Mesothelial cell of epicardium (in vitro differentiated cells): ENCODE measurements at regions not wholly inside any gene's neighbourhood (a gene's known extent, or its start where the extent isn't known, plus 50 kb on each side); places are given as distances from the start of the nearest gene placed in this dataset.

Experiments used
- DNase-seq, 2 experiments: peaks; one replicate each; pipeline ENCODE4 v3.0.0; 2021; ENCODE audit warnings: low spot score in 2 of 2; ENCODE audit not compliant: unreplicated experiment in 2 of 2
- H3K27ac Mint-ChIP-seq: 2 replicates; pipeline ENCODE4 v1.8.0; 2021; ENCODE audit warnings: mixed read lengths
- H3K27me3 Mint-ChIP-seq: 2 replicates; pipeline ENCODE4 v1.8.0; 2021; ENCODE audit warnings: low read depth, mixed read lengths
- H3K36me3 Mint-ChIP-seq: 2 replicates; pipeline ENCODE4 v1.8.0; 2021; ENCODE audit warnings: mixed read lengths
- H3K4me1 Mint-ChIP-seq: 2 replicates; pipeline ENCODE4 v1.8.0; 2021; ENCODE audit warnings: mixed read lengths
- H3K4me3 Mint-ChIP-seq: 2 replicates; pipeline ENCODE4 v1.8.0; 2021; ENCODE audit warnings: mild to moderate bottlenecking, moderate library complexity, mixed read lengths
- H3K9me3 Mint-ChIP-seq: 2 replicates; pipeline ENCODE4 v1.8.0; 2021; ENCODE audit warnings: mixed read lengths
- TF ChIP-seq, protein P1 (sequence below): fragments of 200-600 bp; sonication (generic); IDR thresholded peaks from one replicate; pipeline ENCODE4 v1.5.0; 2021; ENCODE audit warnings: antibody characterized with exemption; ENCODE audit not compliant: unreplicated experiment

DNA sequence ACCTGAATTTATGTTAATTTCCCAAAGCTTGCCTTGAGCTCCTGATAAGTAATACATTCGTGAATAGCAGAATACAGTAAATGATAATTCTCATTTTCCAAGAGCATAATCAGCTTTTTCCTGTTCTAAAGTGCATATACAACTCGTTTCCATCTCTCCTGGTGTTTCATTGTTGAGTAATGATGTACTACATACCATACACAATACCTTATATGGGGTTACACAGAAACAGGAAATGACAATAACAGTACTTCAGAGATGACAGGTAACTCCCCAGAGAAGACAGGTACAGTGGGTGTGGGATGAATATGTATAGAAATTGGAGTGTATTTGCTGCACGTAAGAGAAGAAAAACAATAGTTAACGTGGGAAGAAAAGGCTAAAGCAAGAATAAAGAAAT is 287.1 kb downstream of the TENT4A start:
- H3K4me1 Mint-ChIP-seq = no peaks in the 10 kb centered on the region
- H3K36me3 Mint-ChIP-seq = no peaks in the 10 kb centered on the region
- H3K27me3 Mint-ChIP-seq = no peaks in the 10 kb centered on the region
- H3K27ac Mint-ChIP-seq = no peak overlapping the region
- DNase-seq = no peak
- no peak overlapping the region for H3K4me3 Mint-ChIP-seq
- peaks cover 17% of the 10 kb centered on the region for H3K9me3 Mint-ChIP-seq
- TF ChIP-seq, protein P1, sequence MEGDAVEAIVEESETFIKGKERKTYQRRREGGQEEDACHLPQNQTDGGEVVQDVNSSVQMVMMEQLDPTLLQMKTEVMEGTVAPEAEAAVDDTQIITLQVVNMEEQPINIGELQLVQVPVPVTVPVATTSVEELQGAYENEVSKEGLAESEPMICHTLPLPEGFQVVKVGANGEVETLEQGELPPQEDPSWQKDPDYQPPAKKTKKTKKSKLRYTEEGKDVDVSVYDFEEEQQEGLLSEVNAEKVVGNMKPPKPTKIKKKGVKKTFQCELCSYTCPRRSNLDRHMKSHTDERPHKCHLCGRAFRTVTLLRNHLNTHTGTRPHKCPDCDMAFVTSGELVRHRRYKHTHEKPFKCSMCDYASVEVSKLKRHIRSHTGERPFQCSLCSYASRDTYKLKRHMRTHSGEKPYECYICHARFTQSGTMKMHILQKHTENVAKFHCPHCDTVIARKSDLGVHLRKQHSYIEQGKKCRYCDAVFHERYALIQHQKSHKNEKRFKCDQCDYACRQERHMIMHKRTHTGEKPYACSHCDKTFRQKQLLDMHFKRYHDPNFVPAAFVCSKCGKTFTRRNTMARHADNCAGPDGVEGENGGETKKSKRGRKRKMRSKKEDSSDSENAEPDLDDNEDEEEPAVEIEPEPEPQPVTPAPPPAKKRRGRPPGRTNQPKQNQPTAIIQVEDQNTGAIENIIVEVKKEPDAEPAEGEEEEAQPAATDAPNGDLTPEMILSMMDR = no peak

DNA sequence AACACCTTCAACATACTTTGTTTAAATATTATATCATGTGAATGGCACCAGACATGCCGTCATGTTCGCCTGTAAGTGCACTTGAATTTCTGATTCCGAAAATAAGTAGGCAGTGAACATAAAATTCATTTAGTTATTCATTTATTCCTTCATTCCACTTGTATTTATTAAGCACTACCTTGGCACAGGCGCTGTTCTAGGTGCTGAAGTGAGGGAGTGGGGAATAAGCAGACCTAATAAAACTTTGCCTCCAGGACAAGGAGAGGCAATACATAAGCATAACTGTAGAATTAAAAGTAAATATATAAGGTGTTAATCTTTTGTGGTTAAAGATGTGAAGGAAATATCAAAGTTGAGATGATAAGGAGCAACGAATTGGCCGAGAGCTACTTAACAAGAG is 297.4 kb downstream of the TENT4A start:
- Mint-ChIP-seq H3K4me1 (no peaks in the 10 kb centered on the region), H3K9me3 (no peaks in the 10 kb centered on the region), H3K4me3 (no peak overlapping the region), H3K27me3 (no peaks in the 10 kb centered on the region), H3K27ac (no peak overlapping the region), H3K36me3 (no peaks in the 10 kb centered on the region)
- no peak for DNase-seq
- TF ChIP-seq, protein P1 = no peak

DNA sequence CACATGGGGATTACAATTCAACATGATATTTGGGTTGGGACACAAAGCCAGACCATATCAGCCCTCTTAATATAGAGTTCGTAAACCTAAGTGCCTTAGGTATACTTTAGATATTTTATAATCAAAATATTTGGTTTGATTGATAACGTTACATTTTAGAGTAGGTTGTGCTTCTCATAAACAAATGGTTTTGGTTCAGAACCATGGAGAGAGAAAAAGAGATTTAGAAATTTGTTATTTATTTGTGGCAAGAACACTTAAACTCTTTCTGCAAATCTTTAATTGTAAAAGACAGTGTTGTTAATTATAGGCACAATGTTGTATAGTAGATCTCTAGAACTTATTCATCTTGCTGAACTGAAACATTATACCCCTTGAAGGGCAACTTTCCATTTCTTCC is 298.8 kb downstream of the TENT4A start:
- TF ChIP-seq, protein P1 = no peak
- no peak overlapping the region for H3K4me3 Mint-ChIP-seq
- no peaks in the 10 kb centered on the region for H3K27me3 Mint-ChIP-seq
- no peaks in the 10 kb centered on the region for H3K4me1 Mint-ChIP-seq
- H3K9me3 Mint-ChIP-seq = no peaks in the 10 kb centered on the region
- no peaks in the 10 kb centered on the region for H3K36me3 Mint-ChIP-seq
- no peak for DNase-seq
- no peak overlapping the region for H3K27ac Mint-ChIP-seq

DNA sequence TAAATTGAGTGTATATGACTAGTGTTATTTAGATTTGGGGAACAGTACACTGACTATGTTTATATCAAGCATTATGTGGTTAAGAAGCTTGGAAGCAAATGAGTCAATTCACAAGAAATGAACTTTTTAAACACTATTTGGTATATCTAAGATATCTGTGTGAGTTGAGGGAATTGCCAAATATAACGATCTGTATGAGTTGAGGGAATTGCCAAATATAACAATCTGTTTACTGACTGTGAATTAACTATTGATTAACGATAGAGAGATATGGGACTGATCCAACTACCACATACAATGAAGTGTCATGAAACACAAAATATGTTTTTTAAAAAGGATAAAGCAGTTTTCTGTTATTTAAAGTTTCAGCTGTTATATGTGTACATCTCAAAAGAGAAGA is 301.4 kb downstream of the TENT4A start:
- no peaks in the 10 kb centered on the region for H3K4me1 Mint-ChIP-seq
- H3K4me3 Mint-ChIP-seq = no peak overlapping the region
- H3K27ac Mint-ChIP-seq = no peak overlapping the region
- TF ChIP-seq, protein P1 = no peak
- H3K27me3 Mint-ChIP-seq = no peaks in the 10 kb centered on the region
- no peaks in the 10 kb centered on the region for H3K36me3 Mint-ChIP-seq
- no peak for DNase-seq
- H3K9me3 Mint-ChIP-seq = peaks cover under 1% of the 10 kb centered on the region

DNA sequence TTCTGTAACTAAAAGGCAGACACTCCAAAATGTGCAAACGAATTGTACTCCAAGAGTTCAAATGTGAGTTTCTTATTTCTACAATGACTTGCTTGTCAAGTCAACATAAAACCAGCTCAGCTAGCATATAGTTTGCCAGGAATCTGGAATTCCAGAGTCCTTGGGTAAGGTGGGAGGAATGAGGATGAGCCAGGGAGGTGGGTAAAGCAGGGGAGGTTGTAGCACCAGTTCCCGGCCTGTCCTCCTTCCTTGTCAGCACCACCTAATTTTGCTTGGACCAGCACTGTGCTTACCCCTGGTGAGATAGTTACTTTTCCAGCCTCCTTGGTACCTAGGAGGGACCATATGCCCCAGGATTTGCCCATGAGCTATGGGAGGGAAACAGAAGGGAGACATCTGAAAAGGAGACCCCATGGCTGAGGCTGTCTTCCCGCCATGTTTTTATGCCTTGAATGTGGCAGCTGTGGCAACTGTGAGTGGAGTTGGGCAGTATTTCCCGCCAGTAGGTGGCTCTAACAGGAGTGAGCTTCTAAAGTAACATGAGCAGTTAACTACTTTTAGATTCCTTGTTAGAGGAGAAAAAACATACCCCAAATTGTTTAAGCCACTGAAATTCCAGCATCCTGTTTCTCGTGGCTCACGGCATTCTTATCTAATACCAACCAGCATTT is 302.5 kb downstream of the TENT4A start:
- Mint-ChIP-seq H3K4me1 (no peaks in the 10 kb centered on the region), H3K9me3 (peaks cover 12% of the 10 kb centered on the region), H3K27ac (no peak overlapping the region), H3K27me3 (no peaks in the 10 kb centered on the region), H3K4me3 (no peak overlapping the region), H3K36me3 (no peaks in the 10 kb centered on the region)
- TF ChIP-seq, protein P1 = no peak
- no peak for DNase-seq
